ENCODE measurements at regions not wholly inside any gene's neighbourhood (a gene's known extent, or its start where the extent isn't known, plus 50 kb on each side); places are given as distances from the start of the nearest gene placed in this dataset.

DNA sequence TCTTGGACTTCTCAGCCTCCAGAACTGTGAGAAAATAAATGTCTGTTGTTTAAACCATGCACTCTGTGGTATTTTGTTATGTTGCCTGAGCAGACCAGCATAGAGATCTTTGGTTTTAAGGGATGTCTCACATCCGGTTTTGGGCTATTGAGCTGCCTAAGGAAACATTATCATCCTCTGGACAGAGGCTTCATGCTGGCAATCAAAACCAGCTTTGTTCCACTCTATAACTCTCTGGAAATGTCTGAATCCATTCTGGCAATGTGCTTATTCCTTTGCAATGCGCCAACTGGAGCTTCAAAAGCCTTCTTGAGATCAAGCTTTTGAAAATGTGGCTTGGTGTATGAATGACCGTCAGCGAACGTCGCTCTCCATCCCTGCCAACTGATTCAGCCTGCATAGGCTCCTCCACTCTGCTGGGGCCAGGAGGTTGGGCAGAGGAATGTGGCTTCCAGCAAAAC is 183.6 kb upstream of the MGAT5 start:
- H3K27me3 ChIP-seq (ENCODE audit: control insufficient read depth in 2 of 2, insufficient read depth in 1 of 2, low read length in 1 of 2), result no peaks in the 10 kb centered on the region
- H3K36me3 ChIP-seq (ENCODE audit: control insufficient read depth in 2 of 2, insufficient read depth in 2 of 2, low read length in 1 of 2), result no peaks in the 10 kb centered on the region
- no peaks in the 10 kb centered on the region for H3K4me1 ChIP-seq (ENCODE audit: control insufficient read depth in 2 of 2, insufficient read depth in 2 of 2, low read length in 2 of 2)
- DNase-seq (ENCODE audit: low read depth in 6 of 9, low spot score in 9 of 9), result no peak
- WGBS, result 96% methylated on average over 6 of the region's 6 CpGs
- no peak overlapping the region for H3K27ac ChIP-seq (ENCODE audit: low read depth in 1 of 2, low read length in 1 of 2)
- H3K4me3 ChIP-seq (ENCODE audit: low read length in 2 of 2), result no peak overlapping the region
- peaks cover 0 to 3% of the 10 kb centered on the region in 2 donors for H3K9me3 ChIP-seq (ENCODE audit: control insufficient read depth in 2 of 2, insufficient read depth in 1 of 2, low read length in 1 of 2)

GRCh38 chr2:134072341-134072740 is 181.5 kb upstream of the MGAT5 start:
- H3K4me1 ChIP-seq (ENCODE audit: control insufficient read depth in 2 of 2, insufficient read depth in 2 of 2, low read length in 2 of 2), result no peaks in the 10 kb centered on the region
- no peaks in the 10 kb centered on the region for H3K36me3 ChIP-seq (ENCODE audit: control insufficient read depth in 2 of 2, insufficient read depth in 2 of 2, low read length in 1 of 2)
- H3K27me3 ChIP-seq (ENCODE audit: control insufficient read depth in 2 of 2, insufficient read depth in 1 of 2, low read length in 1 of 2), result no peaks in the 10 kb centered on the region
- no peak overlapping the region for H3K27ac ChIP-seq (ENCODE audit: low read depth in 1 of 2, low read length in 1 of 2)
- no peak for DNase-seq (ENCODE audit: low read depth in 6 of 9, low spot score in 9 of 9)
- H3K4me3 ChIP-seq (ENCODE audit: low read length in 2 of 2), result no peak overlapping the region
- WGBS, result 92% methylated on average over 1 of the region's 1 CpG
- H3K9me3 ChIP-seq (ENCODE audit: control insufficient read depth in 2 of 2, insufficient read depth in 1 of 2, low read length in 1 of 2), result peaks cover 0 to 14% of the 10 kb centered on the region in 2 donors

DNA sequence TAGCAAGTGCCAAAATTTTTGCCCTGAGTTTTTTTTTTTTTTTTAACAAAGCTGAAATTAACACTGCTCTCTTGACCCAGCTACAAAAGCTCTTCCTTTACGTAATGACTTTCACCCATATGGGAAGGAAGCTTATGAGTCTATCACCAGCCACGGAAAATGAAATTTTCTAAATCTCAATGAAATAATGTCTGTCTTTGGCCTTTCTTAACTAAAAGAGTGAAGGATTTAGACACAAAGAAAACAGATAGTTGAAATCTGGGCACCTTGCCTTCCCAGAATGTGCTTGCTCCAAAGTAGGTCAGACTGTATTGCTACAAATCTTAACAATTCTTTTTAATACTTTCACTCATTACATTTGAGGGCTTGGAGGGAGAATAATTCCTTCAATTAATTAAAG is 180.8 kb upstream of the MGAT5 start:
- H3K27ac ChIP-seq (ENCODE audit: low read depth in 1 of 2, low read length in 1 of 2), result no peak overlapping the region
- 88% methylated on average over 2 of the region's 2 CpGs for WGBS
- H3K36me3 ChIP-seq (ENCODE audit: control insufficient read depth in 2 of 2, insufficient read depth in 2 of 2, low read length in 1 of 2), result no peaks in the 10 kb centered on the region

DNA sequence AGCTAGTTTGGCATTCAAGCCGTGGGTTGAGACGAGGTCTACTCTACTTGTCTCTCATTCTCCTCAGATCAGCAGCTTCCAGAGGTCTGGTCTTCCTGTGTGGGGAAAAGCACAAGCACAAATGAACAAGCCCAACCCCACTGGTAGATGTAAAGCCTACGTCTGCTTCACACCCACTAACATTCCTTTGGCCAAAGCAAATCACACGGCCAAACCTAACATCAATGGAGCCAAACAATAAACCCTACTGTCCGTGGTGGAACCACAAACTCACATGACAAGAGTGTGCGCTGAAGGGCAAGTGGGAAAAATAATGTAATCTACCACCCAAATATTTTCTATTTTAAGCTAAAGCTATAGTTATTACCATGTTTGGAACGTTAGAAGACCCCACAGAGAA is 179.3 kb upstream of the MGAT5 start:
- H3K4me3 ChIP-seq (ENCODE audit: low read length in 2 of 2), result no peak overlapping the region
- DNase-seq (ENCODE audit: low read depth in 6 of 9, low spot score in 9 of 9), result no peak
- no peaks in the 10 kb centered on the region for H3K36me3 ChIP-seq (ENCODE audit: control insufficient read depth in 2 of 2, insufficient read depth in 2 of 2, low read length in 1 of 2)
- no peak overlapping the region for H3K27ac ChIP-seq (ENCODE audit: low read depth in 1 of 2, low read length in 1 of 2)
- peaks cover 0 to 14% of the 10 kb centered on the region in 2 donors for H3K9me3 ChIP-seq (ENCODE audit: control insufficient read depth in 2 of 2, insufficient read depth in 1 of 2, low read length in 1 of 2)
- no peaks in the 10 kb centered on the region for H3K4me1 ChIP-seq (ENCODE audit: control insufficient read depth in 2 of 2, insufficient read depth in 2 of 2, low read length in 2 of 2)
- H3K27me3 ChIP-seq (ENCODE audit: control insufficient read depth in 2 of 2, insufficient read depth in 1 of 2, low read length in 1 of 2), result peaks cover 0 to 3% of the 10 kb centered on the region in 2 donors
- 76% methylated on average over 7 of the region's 7 CpGs for WGBS

More for the DNA sequence above, 180.8 kb upstream of the MGAT5 start:
- no peak for DNase-seq (ENCODE audit: low read depth in 6 of 9, low spot score in 9 of 9)
- Histone ChIP-seq H3K4me3 (ENCODE audit: low read length in 2 of 2) (no peak overlapping the region), H3K4me1 (ENCODE audit: control insufficient read depth in 2 of 2, insufficient read depth in 2 of 2, low read length in 2 of 2) (no peaks in the 10 kb centered on the region), H3K9me3 (ENCODE audit: control insufficient read depth in 2 of 2, insufficient read depth in 1 of 2, low read length in 1 of 2) (peaks cover 0 to 14% of the 10 kb centered on the region in 2 donors), H3K27me3 (ENCODE audit: control insufficient read depth in 2 of 2, insufficient read depth in 1 of 2, low read length in 1 of 2) (no peaks in the 10 kb centered on the region)

DNA sequence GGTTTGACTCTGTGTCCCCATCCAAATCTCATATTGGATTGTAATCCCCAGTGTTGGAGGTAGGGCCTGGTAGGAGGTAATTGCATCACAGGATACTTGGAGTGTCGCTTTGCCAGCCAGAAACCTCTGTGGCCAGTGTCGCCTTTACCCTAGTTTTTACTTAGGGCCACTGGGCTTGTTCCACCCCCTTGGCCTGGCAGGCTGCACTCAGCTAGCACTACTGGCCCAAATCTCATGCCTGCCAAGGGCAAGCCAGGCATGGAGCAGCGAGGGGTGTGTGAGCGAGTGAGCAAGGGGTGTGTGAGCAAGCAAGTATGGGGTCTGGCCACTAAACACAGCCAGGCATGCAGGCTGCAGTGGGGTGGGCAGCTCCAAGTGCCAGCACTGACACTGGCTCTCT is 178.7 kb upstream of the MGAT5 start:
- Histone ChIP-seq H3K36me3 (ENCODE audit: control insufficient read depth in 2 of 2, insufficient read depth in 2 of 2, low read length in 1 of 2) (no peaks in the 10 kb centered on the region), H3K4me1 (ENCODE audit: control insufficient read depth in 2 of 2, insufficient read depth in 2 of 2, low read length in 2 of 2) (no peaks in the 10 kb centered on the region), H3K27ac (ENCODE audit: low read depth in 1 of 2, low read length in 1 of 2) (no peak overlapping the region), H3K9me3 (ENCODE audit: control insufficient read depth in 2 of 2, insufficient read depth in 1 of 2, low read length in 1 of 2) (peaks cover 0 to 14% of the 10 kb centered on the region in 2 donors), H3K4me3 (ENCODE audit: low read length in 2 of 2) (no peak overlapping the region), H3K27me3 (ENCODE audit: control insufficient read depth in 2 of 2, insufficient read depth in 1 of 2, low read length in 1 of 2) (peaks cover 0 to 3% of the 10 kb centered on the region in 2 donors)
- 94% methylated on average over 4 of the region's 4 CpGs for WGBS
- DNase-seq (ENCODE audit: low read depth in 6 of 9, low spot score in 9 of 9), result no peak

- H3K36me3 ChIP-seq (ENCODE audit: control insufficient read depth in 2 of 2, insufficient read depth in 2 of 2, low read length in 1 of 2), result no peaks in the 10 kb centered on the region
- H3K9me3 ChIP-seq (ENCODE audit: control insufficient read depth in 2 of 2, insufficient read depth in 1 of 2, low read length in 1 of 2), result peaks cover 0 to 14% of the 10 kb centered on the region in 2 donors
- H3K27ac ChIP-seq (ENCODE audit: low read depth in 1 of 2, low read length in 1 of 2), result no peak overlapping the region
- H3K4me1 ChIP-seq (ENCODE audit: control insufficient read depth in 2 of 2, insufficient read depth in 2 of 2, low read length in 2 of 2), result no peaks in the 10 kb centered on the region
- no peak for DNase-seq (ENCODE audit: low read depth in 6 of 9, low spot score in 9 of 9)
- WGBS, result 10% methylated on average over 1 of the region's 1 CpG
- no peak overlapping the region for H3K4me3 ChIP-seq (ENCODE audit: low read length in 2 of 2)
- H3K27me3 ChIP-seq (ENCODE audit: control insufficient read depth in 2 of 2, insufficient read depth in 1 of 2, low read length in 1 of 2), result peaks cover 0 to 3% of the 10 kb centered on the region in 2 donors
Observed at GRCh38 chr2:134078354-134078753, 175.5 kb upstream of the MGAT5 start.

DNA sequence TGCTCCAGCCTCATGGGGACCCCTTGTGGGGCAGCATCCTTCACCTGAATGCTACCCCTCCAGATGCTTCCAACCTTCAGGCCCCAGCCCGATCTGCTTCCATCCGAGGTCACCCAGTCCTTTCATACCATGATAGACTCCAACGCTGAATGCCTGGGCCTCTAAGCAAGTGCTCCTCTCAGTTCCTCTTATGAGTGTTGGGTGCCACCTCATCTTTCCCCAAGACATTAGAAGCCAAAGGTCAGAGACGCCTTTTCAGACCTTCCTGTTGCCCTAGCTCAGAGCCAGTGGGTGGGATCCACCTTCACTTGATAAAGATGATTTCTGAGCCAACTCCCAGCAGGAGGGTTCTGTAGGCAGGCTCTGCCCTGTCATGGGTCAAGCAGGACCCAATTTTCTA is 174.5 kb upstream of the MGAT5 start:
- Histone ChIP-seq H3K9me3 (ENCODE audit: control insufficient read depth in 2 of 2, insufficient read depth in 1 of 2, low read length in 1 of 2) (peaks cover 0 to 14% of the 10 kb centered on the region in 2 donors), H3K27ac (ENCODE audit: low read depth in 1 of 2, low read length in 1 of 2) (no peak overlapping the region), H3K27me3 (ENCODE audit: control insufficient read depth in 2 of 2, insufficient read depth in 1 of 2, low read length in 1 of 2) (peaks cover 0 to 3% of the 10 kb centered on the region in 2 donors), H3K4me1 (ENCODE audit: control insufficient read depth in 2 of 2, insufficient read depth in 2 of 2, low read length in 2 of 2) (no peaks in the 10 kb centered on the region), H3K4me3 (ENCODE audit: low read length in 2 of 2) (no peak overlapping the region), H3K36me3 (ENCODE audit: control insufficient read depth in 2 of 2, insufficient read depth in 2 of 2, low read length in 1 of 2) (no peaks in the 10 kb centered on the region)
- 98% methylated on average over 4 of the region's 4 CpGs for WGBS
- DNase-seq (ENCODE audit: low read depth in 6 of 9, low spot score in 9 of 9), result no peak

DNA sequence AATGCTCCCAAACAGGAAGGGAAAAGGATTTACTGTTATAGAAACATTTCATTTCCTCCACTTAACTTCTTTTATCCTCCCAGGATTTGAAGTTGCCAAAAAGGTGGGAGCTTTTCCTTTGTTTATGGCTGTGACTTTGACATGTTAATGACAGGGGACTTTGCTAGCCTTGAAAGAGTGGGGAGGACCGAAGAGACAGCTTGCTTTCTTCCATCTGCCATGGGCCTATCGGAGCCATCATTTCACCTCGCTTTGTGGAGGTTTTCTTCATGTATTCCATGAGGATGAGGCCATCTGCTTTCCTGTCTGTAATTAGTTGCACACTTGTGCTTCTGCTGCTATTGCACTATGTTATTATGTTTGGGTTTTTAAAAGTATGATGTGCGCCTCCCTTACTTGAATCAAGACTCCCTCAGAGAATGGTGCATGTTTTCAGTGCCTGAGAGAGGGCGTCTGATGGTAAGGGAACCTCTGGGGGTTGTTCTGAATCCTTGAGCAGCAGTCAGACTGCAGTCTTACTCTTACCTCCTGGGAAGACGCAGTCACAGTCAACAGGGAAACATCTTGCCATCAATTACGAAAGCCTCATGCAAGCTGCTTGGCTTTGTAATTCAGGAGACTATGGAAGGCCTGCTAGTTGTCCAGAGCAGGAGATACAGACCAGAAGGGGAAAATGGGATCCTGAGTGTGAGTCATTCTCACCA is 173.3 kb upstream of the MGAT5 start:
- Histone ChIP-seq H3K4me1 (ENCODE audit: control insufficient read depth in 2 of 2, insufficient read depth in 2 of 2, low read length in 2 of 2) (no peaks in the 10 kb centered on the region), H3K27ac (ENCODE audit: low read depth in 1 of 2, low read length in 1 of 2) (no peak overlapping the region), H3K36me3 (ENCODE audit: control insufficient read depth in 2 of 2, insufficient read depth in 2 of 2, low read length in 1 of 2) (no peaks in the 10 kb centered on the region), H3K27me3 (ENCODE audit: control insufficient read depth in 2 of 2, insufficient read depth in 1 of 2, low read length in 1 of 2) (peaks cover 0 to 3% of the 10 kb centered on the region in 2 donors), H3K9me3 (ENCODE audit: control insufficient read depth in 2 of 2, insufficient read depth in 1 of 2, low read length in 1 of 2) (peaks cover 0 to 9% of the 10 kb centered on the region in 2 donors), H3K4me3 (ENCODE audit: low read length in 2 of 2) (no peak overlapping the region)
- WGBS, result 92% methylated on average over 7 of the region's 7 CpGs
- DNase-seq (ENCODE audit: low read depth in 6 of 9, low spot score in 9 of 9), result no peak

DNA sequence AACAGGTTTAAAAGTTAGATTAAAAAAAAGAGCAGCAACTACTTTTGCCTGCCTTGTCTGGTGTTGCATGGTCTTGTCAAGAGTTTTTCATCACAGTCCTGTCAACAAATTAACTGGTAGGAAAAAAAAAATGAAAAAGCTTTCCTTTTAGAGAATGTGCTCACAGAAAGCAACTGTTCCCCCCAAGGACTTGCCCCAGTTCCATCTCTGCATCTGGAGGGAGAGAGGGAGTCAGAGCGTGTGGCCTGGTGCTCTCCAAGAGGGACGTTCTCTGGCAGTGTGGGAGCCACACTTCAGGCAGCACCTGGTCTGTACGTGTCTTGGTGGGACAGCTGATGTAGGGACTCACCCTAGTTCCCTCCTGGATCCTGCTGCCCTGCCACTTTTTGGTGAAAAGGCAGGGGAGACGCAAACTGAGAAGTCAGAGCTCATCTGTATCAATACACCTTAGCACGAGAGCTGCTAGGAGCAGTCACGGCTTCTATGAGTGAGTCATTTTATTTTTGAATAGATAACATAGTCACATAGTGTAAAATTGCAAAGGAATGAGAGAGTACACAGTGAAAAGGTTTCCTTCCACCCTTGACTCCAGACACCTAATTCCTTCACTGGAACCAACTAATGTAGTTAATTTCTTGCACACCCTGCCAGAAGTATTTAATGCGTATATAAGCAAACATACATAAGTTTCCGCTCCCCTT is 172.5 kb upstream of the MGAT5 start:
- no peak overlapping the region for H3K27ac ChIP-seq (ENCODE audit: low read depth in 1 of 2, low read length in 1 of 2)
- 96% methylated on average over 8 of the region's 8 CpGs for WGBS

More for the DNA sequence above, 172.5 kb upstream of the MGAT5 start:
- H3K4me1 ChIP-seq (ENCODE audit: control insufficient read depth in 2 of 2, insufficient read depth in 2 of 2, low read length in 2 of 2), result no peaks in the 10 kb centered on the region
- no peak overlapping the region for H3K4me3 ChIP-seq (ENCODE audit: low read length in 2 of 2)
- DNase-seq (ENCODE audit: low read depth in 6 of 9, low spot score in 9 of 9), result no peak
- H3K36me3 ChIP-seq (ENCODE audit: control insufficient read depth in 2 of 2, insufficient read depth in 2 of 2, low read length in 1 of 2), result no peaks in the 10 kb centered on the region
- peaks cover 0 to 3% of the 10 kb centered on the region in 2 donors for H3K27me3 ChIP-seq (ENCODE audit: control insufficient read depth in 2 of 2, insufficient read depth in 1 of 2, low read length in 1 of 2)
- H3K9me3 ChIP-seq (ENCODE audit: control insufficient read depth in 2 of 2, insufficient read depth in 1 of 2, low read length in 1 of 2), result peaks cover 0 to 2% of the 10 kb centered on the region in 2 donors
